ENCODE measurements at regions not wholly inside any gene's neighbourhood (a gene's known extent, or its start where the extent isn't known, plus 50 kb on each side); places are given as distances from the start of the nearest gene placed in this dataset.

DNA sequence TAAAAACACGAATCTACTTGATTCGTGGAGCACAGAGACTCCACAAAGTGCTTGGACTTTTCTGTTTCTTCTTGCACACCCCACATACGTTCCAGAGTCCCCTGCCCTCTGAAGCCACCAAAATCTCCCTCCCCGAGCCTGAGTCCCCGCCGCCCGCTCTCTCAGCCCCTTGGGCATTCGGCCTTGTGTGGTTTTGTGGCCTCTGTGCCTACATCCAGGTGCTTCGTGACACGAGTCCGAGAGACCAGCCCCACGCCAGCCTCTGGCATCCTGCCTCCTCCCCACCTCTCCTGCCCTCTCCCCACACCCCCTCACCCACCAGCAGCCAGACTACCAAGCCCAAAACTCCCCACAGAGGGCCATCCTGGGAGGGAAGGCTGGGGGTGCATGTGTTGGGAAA is 87.8 kb upstream of the PPP1R26 start:
- TF ChIP-seq, protein P1, sequence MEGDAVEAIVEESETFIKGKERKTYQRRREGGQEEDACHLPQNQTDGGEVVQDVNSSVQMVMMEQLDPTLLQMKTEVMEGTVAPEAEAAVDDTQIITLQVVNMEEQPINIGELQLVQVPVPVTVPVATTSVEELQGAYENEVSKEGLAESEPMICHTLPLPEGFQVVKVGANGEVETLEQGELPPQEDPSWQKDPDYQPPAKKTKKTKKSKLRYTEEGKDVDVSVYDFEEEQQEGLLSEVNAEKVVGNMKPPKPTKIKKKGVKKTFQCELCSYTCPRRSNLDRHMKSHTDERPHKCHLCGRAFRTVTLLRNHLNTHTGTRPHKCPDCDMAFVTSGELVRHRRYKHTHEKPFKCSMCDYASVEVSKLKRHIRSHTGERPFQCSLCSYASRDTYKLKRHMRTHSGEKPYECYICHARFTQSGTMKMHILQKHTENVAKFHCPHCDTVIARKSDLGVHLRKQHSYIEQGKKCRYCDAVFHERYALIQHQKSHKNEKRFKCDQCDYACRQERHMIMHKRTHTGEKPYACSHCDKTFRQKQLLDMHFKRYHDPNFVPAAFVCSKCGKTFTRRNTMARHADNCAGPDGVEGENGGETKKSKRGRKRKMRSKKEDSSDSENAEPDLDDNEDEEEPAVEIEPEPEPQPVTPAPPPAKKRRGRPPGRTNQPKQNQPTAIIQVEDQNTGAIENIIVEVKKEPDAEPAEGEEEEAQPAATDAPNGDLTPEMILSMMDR (IDR thresholded peaks at IDR 0.05; ENCODE audit: insufficient read depth, low read length), result no peak
- TF ChIP-seq SPI1 (IDR thresholded peaks at IDR 0.05; ENCODE audit: borderline replicate concordance, low read depth), result no peak
- TF ChIP-seq, protein P2, sequence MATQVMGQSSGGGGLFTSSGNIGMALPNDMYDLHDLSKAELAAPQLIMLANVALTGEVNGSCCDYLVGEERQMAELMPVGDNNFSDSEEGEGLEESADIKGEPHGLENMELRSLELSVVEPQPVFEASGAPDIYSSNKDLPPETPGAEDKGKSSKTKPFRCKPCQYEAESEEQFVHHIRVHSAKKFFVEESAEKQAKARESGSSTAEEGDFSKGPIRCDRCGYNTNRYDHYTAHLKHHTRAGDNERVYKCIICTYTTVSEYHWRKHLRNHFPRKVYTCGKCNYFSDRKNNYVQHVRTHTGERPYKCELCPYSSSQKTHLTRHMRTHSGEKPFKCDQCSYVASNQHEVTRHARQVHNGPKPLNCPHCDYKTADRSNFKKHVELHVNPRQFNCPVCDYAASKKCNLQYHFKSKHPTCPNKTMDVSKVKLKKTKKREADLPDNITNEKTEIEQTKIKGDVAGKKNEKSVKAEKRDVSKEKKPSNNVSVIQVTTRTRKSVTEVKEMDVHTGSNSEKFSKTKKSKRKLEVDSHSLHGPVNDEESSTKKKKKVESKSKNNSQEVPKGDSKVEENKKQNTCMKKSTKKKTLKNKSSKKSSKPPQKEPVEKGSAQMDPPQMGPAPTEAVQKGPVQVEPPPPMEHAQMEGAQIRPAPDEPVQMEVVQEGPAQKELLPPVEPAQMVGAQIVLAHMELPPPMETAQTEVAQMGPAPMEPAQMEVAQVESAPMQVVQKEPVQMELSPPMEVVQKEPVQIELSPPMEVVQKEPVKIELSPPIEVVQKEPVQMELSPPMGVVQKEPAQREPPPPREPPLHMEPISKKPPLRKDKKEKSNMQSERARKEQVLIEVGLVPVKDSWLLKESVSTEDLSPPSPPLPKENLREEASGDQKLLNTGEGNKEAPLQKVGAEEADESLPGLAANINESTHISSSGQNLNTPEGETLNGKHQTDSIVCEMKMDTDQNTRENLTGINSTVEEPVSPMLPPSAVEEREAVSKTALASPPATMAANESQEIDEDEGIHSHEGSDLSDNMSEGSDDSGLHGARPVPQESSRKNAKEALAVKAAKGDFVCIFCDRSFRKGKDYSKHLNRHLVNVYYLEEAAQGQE (IDR thresholded peaks at IDR 0.05; ENCODE audit: insufficient replicate concordance, low read depth), result no peak
